Heart right ventricle (tissue), 16 donors: ENCODE measurements at regions not wholly inside any gene's neighbourhood (a gene's known extent, or its start where the extent isn't known, plus 50 kb on each side); places are given as distances from the start of the nearest gene placed in this dataset.

Experiments used
- ATAC-seq, 8 donors: fragments of 200-7000 bp; cut with Tn5 transposase; one replicate each; pipeline ENCODE4 v1.9.1; 2020; ENCODE audit warnings: mild to moderate bottlenecking in 8 of 8, moderate library complexity in 8 of 8, moderate number of reproducible peaks in 1 of 8
- DNase-seq, 2 donors: peaks; one replicate each; pipeline ENCODE4 v3.0.0-alpha.2; 2020
- H3K27ac ChIP-seq, 10 donors: fragments of 200-600 bp; sonication (generic) in 2 of 10; one replicate each; pipeline versions ENCODE4 v1.5.0 to v1.8.0; 2020 to 2022; ENCODE audit warnings: mild to moderate bottlenecking in 3 of 10
- H3K27me3 ChIP-seq, 7 donors: fragments of 200-600 bp; one replicate each; pipeline ENCODE4 v1.8.0; 2021 to 2022; ENCODE audit warnings: mild to moderate bottlenecking in 2 of 7
- H3K36me3 ChIP-seq, 9 donors: fragments of 200-600 bp; sonication (generic) in 1 of 9; one replicate each; pipeline versions ENCODE4 v1.5.0 to v1.8.0; 2020 to 2022; ENCODE audit warnings: mild to moderate bottlenecking in 2 of 9
- H3K4me1 ChIP-seq, 9 donors: fragments of 200-600 bp; sonication (generic) in 1 of 9; one replicate each; pipeline versions ENCODE4 v1.5.0 to v1.8.0; 2020 to 2022; ENCODE audit warnings: mild to moderate bottlenecking in 4 of 9
- H3K4me3 ChIP-seq, 10 donors: fragments of 200-600 bp; sonication (generic) in 2 of 10; one replicate each; pipeline versions ENCODE4 v1.5.0 to v1.8.0; 2020 to 2022; ENCODE audit warnings: mild to moderate bottlenecking in 7 of 10, moderate library complexity in 2 of 10
- H3K9me3 ChIP-seq, 11 donors: fragments of 200-600 bp in 10 of 11; sonication (generic) in 2 of 11; one replicate each; pipeline versions ENCODE4 v1.5.0 to v1.8.0; 2013 to 2022; ENCODE audit warnings: mild to moderate bottlenecking in 2 of 11, control low read depth in 1 of 11, moderate library complexity in 1 of 11
- CTCF ChIP-seq, 9 donors: fragments of 200-600 bp; sonication (generic) in 2 of 9; IDR thresholded peaks; one replicate each; pipeline versions ENCODE4 v1.5.0 to v1.8.0; 2021 to 2022; ENCODE audit warnings: antibody characterized with exemption in 9 of 9, mild to moderate bottlenecking in 5 of 9, moderate library complexity in 1 of 9
- WGBS, 2 donors: extraction: QIAGEN DNeasy Blood & Tissue Kit; methylation state at CpG; one replicate each; pipeline ENCODE4 v1.1.7; 2013; ENCODE audit warnings: inconsistent platforms in 1 of 2; 5-methylcytosine and 5-hydroxymethylcytosine counted together
- intact Hi-C, 10 donors: fragments of 100-400 bp; cut with DNase I; formaldehyde crosslinking; loops; one replicate each; pipeline versions ENCODE4 v1.11.1 to v1.14.2; 2022
- donor health status: Arrhythmogenic right ventricular cardiomyopathy.
- donor health status: ischemic (EF 13 %, LVEDD 7.1; RV severe dilation, severe dysfunction).
- donor health status: healthy with polysubstance abuse.
- donor health status: DM: no; HTN: yes; CAD: no.
- donor health status: DM: no; HTN: no; CAD: no.
- donor health status: ischemic (EF 25% LVEDD 6.9; RV normal size, moderate dysfunction).
- donor health status: ischemic (EF 25% LVEDD 5.7; RV mildly dilated, moderate dysfunction).
- donor health status: healthy.
- donor health status: DM: yes; HTN: yes; CAD: no.
- donor health status: Ischemic cardiomyopathy.
- donor health status: ischemic (EF 35%, LVEDD 5.7; RV mildly dilated, moderate dysfunction).
- donor health status: nonischemic (EF 11% LVEDD 7.7; RV severe dilation, severe dysfunction).
- donor health status: DM: yes; HTN: yes; CAD: no.
- donor health status: PGD.
- donor health status: ischemic (EF 29% LVEDD 5.4; RV normal size, mild dysfunction).
- donor health status: nonischemic (EF 23%, LVEDD 6.1; RV moderate dilation, normal function).

DNA sequence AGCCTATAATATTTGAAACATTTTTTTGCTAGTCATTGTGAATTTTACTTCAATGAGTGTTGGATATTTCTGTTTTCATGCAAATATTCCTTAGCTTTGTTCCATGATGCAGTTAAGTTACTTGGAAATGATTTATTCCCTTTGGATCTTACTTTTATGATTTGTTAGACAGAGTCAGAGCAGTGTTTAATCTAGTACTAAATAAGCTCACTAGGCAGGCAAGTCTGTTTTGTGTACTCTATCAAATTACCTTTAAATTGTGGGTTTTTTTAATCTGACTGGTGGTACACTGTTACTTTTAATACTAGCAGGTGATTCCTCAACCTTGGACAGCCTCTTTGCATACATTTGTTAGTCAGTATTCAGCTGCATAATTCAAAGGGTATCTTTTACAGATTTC is 173.3 kb upstream of the MBNL1 start:
- ATAC-seq (no peak), DNase-seq (no peak)
- H3K4me3 ChIP-seq = no peak overlapping the region
- H3K9me3 ChIP-seq = peaks cover 0 to 4% (median 0%) of the 10 kb centered on the region in 11 donors
- intact Hi-C loops = no loop called here
- no peaks in the 10 kb centered on the region for H3K27me3 ChIP-seq
- no peak for TF ChIP-seq CTCF (IDR thresholded peaks at IDR 0.05)
- H3K4me1 ChIP-seq = peaks cover 0 to 2% (median 0%) of the 10 kb centered on the region in 9 donors
- no peak overlapping the region for H3K27ac ChIP-seq
- no peaks in the 10 kb centered on the region for H3K36me3 ChIP-seq

DNA sequence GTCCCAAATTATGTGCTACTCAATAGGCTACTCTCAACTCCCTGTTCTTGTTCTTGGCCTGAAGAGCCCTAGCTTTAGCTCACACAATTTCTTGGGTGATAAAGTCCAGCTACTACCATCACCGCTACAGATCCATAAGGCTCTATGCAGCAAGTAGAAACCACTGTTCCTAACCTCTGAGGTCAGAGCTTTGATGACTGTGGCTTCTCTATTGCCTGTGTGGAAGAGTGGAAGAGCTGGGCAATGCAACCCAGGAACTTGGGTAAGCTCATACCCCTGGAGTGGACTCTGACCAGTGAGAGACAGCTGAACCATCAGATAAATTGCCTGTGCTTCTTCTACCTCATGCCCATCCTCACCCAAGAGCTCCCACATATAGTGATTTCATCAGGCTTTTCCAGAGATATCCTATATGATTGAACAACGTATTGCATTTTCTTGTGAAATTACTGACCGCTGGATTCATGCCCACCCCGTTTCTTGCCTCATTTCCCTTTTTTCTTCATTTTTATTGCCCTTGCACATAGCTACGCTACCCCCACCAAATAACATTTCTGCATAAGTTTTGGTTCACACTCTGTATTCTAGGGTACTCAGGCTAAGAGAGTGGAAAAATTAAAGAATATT is 172.3 kb upstream of the MBNL1 start:
- TF ChIP-seq CTCF (IDR thresholded peaks at IDR 0.05) = no peak
- ATAC-seq (no peak), DNase-seq (no peak)
- intact Hi-C loops = no loop called here
- H3K36me3 ChIP-seq = no peaks in the 10 kb centered on the region
- H3K4me3 ChIP-seq = no peak overlapping the region
- WGBS, 2 donors = 89 to 94% methylated on average over 5 of the region's 5 CpGs
- no peak overlapping the region for H3K27ac ChIP-seq
- no peaks in the 10 kb centered on the region for H3K27me3 ChIP-seq
- peaks cover 0 to 7% (median 0%) of the 10 kb centered on the region in 9 donors for H3K4me1 ChIP-seq
- H3K9me3 ChIP-seq = peaks cover 0 to 4% (median 0%) of the 10 kb centered on the region in 11 donors

DNA sequence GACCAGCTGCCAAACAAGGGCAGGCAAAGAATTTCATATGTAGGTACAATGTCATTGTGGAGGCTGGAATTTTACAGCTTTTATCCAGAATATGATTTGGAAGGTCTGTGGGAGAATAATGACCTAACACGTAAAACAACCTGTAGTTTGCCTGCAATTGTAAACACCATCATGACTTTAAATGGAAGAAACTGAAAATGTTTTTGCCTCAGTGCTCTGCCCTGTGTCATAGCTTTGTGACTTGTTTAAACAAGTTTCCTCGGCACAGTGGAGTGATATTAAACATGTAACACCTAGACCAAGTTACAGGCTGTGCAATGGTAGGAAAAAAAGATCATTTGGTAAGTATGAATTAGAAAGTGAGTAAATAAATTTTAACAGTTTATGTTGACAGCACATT is 171.6 kb upstream of the MBNL1 start:
- no peak for ATAC-seq
- H3K27me3 ChIP-seq = no peaks in the 10 kb centered on the region
- WGBS, 2 donors = 88 to 89% methylated on average over 2 of the region's 2 CpGs
- H3K4me3 ChIP-seq = no peak overlapping the region
- no peak overlapping the region for H3K27ac ChIP-seq
- no peak for DNase-seq
- peaks cover 0 to 7% (median 0%) of the 10 kb centered on the region in 9 donors for H3K4me1 ChIP-seq
- peaks cover 0 to 4% (median 0%) of the 10 kb centered on the region in 11 donors for H3K9me3 ChIP-seq
- TF ChIP-seq CTCF (IDR thresholded peaks at IDR 0.05) = no peak
- intact Hi-C loops = no loop called here
- H3K36me3 ChIP-seq = no peaks in the 10 kb centered on the region

GRCh38 chr3:152097770-152098169 is 171.0 kb upstream of the MBNL1 start:
- Histone ChIP-seq H3K9me3 (peaks cover 0 to 4% (median 0%) of the 10 kb centered on the region in 11 donors), H3K4me1 (peaks cover 0 to 7% (median 0%) of the 10 kb centered on the region in 9 donors), H3K27ac (no peak overlapping the region), H3K36me3 (no peaks in the 10 kb centered on the region), H3K4me3 (no peak overlapping the region), H3K27me3 (no peaks in the 10 kb centered on the region)
- no peak for ATAC-seq
- intact Hi-C loops = no loop called here
- 45 to 46% methylated on average over 3 of the region's 3 CpGs for WGBS, 2 donors
- no peak for DNase-seq
- no peak for TF ChIP-seq CTCF (IDR thresholded peaks at IDR 0.05)
